HL-60 (cell line): ENCODE measurements at regions not wholly inside any gene's neighbourhood (a gene's known extent, or its start where the extent isn't known, plus 50 kb on each side); places are given as distances from the start of the nearest gene placed in this dataset.

ENCODE experiments used
- POLR2AphosphoS5 ChIP-seq: IDR thresholded peaks from 2 replicates; pipeline ENCODE4 v1.6.1; 2012; ENCODE audit warnings: low read depth
- SPI1 ChIP-seq: IDR thresholded peaks from 2 replicates; pipeline ENCODE4 v1.6.1; 2012; ENCODE audit warnings: low read depth, mild to moderate bottlenecking, borderline replicate concordance
- TF ChIP-seq, protein P1 (sequence below): IDR thresholded peaks from one replicate; pipeline ENCODE4 v1.5.1; 2011; ENCODE audit warnings: low read length, control low read depth, inconsistent platforms; ENCODE audit not compliant: insufficient read depth

DNA sequence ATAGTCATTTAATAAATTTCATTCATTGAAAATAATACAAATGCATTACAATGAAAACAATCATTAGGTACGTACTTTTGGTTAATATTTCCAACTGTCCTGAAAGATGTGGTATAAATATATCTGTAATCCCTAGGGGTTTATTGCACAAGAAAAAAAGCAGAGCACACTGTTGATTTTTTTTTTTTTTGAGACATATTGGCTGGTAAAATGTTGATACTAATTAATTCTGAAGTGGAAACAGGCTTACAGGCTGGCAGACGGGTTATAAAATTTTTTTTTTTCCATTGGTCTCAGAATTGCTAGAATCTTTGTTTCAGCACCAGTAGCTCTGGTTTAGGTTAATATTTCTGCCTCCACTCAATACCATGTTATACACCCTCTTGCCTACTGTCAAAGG lies 193.6 kb downstream of the MAP2K6 start:
- TF ChIP-seq POLR2AphosphoS5 (no peak), SPI1 (no peak)
- TF ChIP-seq, protein P1, sequence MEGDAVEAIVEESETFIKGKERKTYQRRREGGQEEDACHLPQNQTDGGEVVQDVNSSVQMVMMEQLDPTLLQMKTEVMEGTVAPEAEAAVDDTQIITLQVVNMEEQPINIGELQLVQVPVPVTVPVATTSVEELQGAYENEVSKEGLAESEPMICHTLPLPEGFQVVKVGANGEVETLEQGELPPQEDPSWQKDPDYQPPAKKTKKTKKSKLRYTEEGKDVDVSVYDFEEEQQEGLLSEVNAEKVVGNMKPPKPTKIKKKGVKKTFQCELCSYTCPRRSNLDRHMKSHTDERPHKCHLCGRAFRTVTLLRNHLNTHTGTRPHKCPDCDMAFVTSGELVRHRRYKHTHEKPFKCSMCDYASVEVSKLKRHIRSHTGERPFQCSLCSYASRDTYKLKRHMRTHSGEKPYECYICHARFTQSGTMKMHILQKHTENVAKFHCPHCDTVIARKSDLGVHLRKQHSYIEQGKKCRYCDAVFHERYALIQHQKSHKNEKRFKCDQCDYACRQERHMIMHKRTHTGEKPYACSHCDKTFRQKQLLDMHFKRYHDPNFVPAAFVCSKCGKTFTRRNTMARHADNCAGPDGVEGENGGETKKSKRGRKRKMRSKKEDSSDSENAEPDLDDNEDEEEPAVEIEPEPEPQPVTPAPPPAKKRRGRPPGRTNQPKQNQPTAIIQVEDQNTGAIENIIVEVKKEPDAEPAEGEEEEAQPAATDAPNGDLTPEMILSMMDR, result no peak
